Smooth muscle cell (in vitro differentiated cells): ENCODE measurements at regions not wholly inside any gene's neighbourhood (a gene's known extent, or its start where the extent isn't known, plus 50 kb on each side); places are given as distances from the start of the nearest gene placed in this dataset.

Source experiments
- DNase-seq: peaks from one replicate; lab custom pipeline; 2025; ENCODE audit not compliant: unreplicated experiment; lab: John Stamatoyannopoulos, UW
- H2AFZ ChIP-seq: fragments of 200-600 bp; sonication (generic); 2 replicates; pipeline ENCODE4 v1.6.0; 2016; ENCODE audit warnings: antibody characterized with exemption, low read depth, mild to moderate bottlenecking
- H3F3A ChIP-seq: fragments of 200-600 bp; sonication (generic); 2 replicates; pipeline ENCODE4 v1.6.0; 2017; ENCODE audit warnings: antibody characterized with exemption, low read depth
- H3K27ac ChIP-seq: fragments of 200-600 bp; sonication (generic); 2 replicates; pipeline ENCODE4 v1.5.1; 2016; ENCODE audit warnings: low read depth, mild to moderate bottlenecking
- H3K27me3 ChIP-seq: fragments of 200-600 bp; sonication (generic); 2 replicates; pipeline ENCODE4 v1.6.1; 2016; ENCODE audit warnings: low read depth, mild to moderate bottlenecking
- H3K36me3 ChIP-seq: fragments of 200-600 bp; sonication (generic); 2 replicates; pipeline ENCODE4 v1.5.1; 2016; ENCODE audit warnings: low read depth
- H3K4me1 ChIP-seq: fragments of 200-600 bp; sonication (generic); 2 replicates; pipeline ENCODE4 v1.5.1; 2016; ENCODE audit warnings: low read depth
- H3K4me2 ChIP-seq: fragments of 200-600 bp; sonication (generic); 2 replicates; pipeline ENCODE4 v1.6.0; 2016; ENCODE audit warnings: mild to moderate bottlenecking
- H3K4me3 ChIP-seq: fragments of 200-600 bp; sonication (generic); 2 replicates; pipeline ENCODE4 v1.5.1; 2016; ENCODE audit warnings: mild to moderate bottlenecking
- H3K79me2 ChIP-seq: fragments of 200-600 bp; sonication (generic); 2 replicates; pipeline ENCODE4 v1.6.0; 2016; ENCODE audit warnings: low read depth, mild to moderate bottlenecking
- H3K9ac ChIP-seq: fragments of 200-600 bp; sonication (generic); 2 replicates; pipeline ENCODE4 v1.6.0; 2016; ENCODE audit warnings: low read depth
- H3K9me3 ChIP-seq: fragments of 200-600 bp; sonication (generic); replicated peaks from 2 replicates; pipeline ENCODE4 v1.5.1; 2016; ENCODE audit warnings: low read depth
- H4K20me1 ChIP-seq: fragments of 200-600 bp; sonication (generic); 2 replicates; pipeline ENCODE4 v1.6.0; 2016; ENCODE audit warnings: low read depth
- WGBS: methylation state at CpG from one replicate; pipeline ENCODE4 v1.1.7; 2016; ENCODE audit warnings: low lambda C conversion rate; 5-methylcytosine and 5-hydroxymethylcytosine counted together
- TF ChIP-seq, protein P1 (sequence below): fragments of 200-600 bp; sonication (generic); IDR thresholded peaks from 2 replicates; pipeline ENCODE4 v1.5.1; 2017; ENCODE audit warnings: borderline replicate concordance, mild to moderate bottlenecking, antibody characterized with exemption; ENCODE audit not compliant: insufficient read depth, poor library complexity, severe bottlenecking

- Histone ChIP-seq H3K36me3 (no peaks in the 10 kb centered on the region), H3F3A (peaks cover 25% of the 10 kb centered on the region), H3K27ac (no peak overlapping the region), H2AFZ (no peak overlapping the region), H3K4me1 (peaks cover 15% of the 10 kb centered on the region), H4K20me1 (no peaks in the 10 kb centered on the region), H3K79me2 (no peaks in the 10 kb centered on the region), H3K4me2 (no peak overlapping the region), H3K9me3 (peaks cover 4% of the 10 kb centered on the region), H3K27me3 (no peaks in the 10 kb centered on the region), H3K4me3 (no peak overlapping the region), H3K9ac (no peak overlapping the region)
- no peak for DNase-seq
- TF ChIP-seq, protein P1, sequence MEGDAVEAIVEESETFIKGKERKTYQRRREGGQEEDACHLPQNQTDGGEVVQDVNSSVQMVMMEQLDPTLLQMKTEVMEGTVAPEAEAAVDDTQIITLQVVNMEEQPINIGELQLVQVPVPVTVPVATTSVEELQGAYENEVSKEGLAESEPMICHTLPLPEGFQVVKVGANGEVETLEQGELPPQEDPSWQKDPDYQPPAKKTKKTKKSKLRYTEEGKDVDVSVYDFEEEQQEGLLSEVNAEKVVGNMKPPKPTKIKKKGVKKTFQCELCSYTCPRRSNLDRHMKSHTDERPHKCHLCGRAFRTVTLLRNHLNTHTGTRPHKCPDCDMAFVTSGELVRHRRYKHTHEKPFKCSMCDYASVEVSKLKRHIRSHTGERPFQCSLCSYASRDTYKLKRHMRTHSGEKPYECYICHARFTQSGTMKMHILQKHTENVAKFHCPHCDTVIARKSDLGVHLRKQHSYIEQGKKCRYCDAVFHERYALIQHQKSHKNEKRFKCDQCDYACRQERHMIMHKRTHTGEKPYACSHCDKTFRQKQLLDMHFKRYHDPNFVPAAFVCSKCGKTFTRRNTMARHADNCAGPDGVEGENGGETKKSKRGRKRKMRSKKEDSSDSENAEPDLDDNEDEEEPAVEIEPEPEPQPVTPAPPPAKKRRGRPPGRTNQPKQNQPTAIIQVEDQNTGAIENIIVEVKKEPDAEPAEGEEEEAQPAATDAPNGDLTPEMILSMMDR, result no peak
- 100% methylated on average over 2 of the region's 2 CpGs for WGBS
Measured at GRCh38 chr15:70510433-70510832, 252.9 kb downstream of the UACA start.

DNA sequence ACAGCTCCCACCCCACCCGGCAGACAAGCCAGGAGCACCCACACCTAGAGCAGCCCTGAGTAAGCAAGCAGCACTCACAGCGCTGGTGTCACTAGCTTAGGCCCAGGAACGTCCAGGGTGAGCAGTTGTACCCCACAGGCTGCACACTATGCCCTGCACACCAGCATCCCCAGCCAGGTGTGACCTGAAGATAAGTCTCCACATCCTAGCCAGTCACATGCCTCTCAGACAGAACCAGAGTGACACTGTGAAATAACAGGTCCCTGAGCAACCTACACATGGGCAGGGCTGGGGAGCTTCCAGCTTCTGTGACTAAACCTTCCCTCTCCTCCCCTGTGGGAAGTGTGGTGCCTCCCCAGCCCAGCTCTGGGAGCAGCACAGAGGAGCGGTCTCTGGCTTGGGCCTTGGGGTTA, 253.6 kb downstream of the UACA start:
- H3K79me2 ChIP-seq, result no peaks in the 10 kb centered on the region

GRCh38 chr15:70509282-70509662, 254.1 kb downstream of the UACA start:
- H2AFZ ChIP-seq, result no peak overlapping the region
- H3K4me3 ChIP-seq, result no peak overlapping the region
- H3K9ac ChIP-seq, result no peak overlapping the region
- 75% methylated on average over 2 of the region's 2 CpGs for WGBS
- H4K20me1 ChIP-seq, result no peaks in the 10 kb centered on the region
- H3K27ac ChIP-seq, result peak overlapping the region; percentile 83
- H3K27me3 ChIP-seq, result no peaks in the 10 kb centered on the region
- peaks cover 4% of the 10 kb centered on the region for H3K9me3 ChIP-seq
- peaks cover 27% of the 10 kb centered on the region for H3K4me1 ChIP-seq
- no peaks in the 10 kb centered on the region for H3K36me3 ChIP-seq
- H3F3A ChIP-seq, result peaks cover 29% of the 10 kb centered on the region
- H3K79me2 ChIP-seq, result no peaks in the 10 kb centered on the region
- TF ChIP-seq, protein P1, result no peak
- H3K4me2 ChIP-seq, result peak overlapping the region; percentile 47
- no peak for DNase-seq

More for the DNA sequence above, 253.6 kb downstream of the UACA start:
- Histone ChIP-seq H4K20me1 (no peaks in the 10 kb centered on the region), H3K9me3 (peaks cover 4% of the 10 kb centered on the region), H2AFZ (no peak overlapping the region), H3K4me2 (no peak overlapping the region), H3K27me3 (no peaks in the 10 kb centered on the region), H3K4me3 (no peak overlapping the region), H3K4me1 (peaks cover 22% of the 10 kb centered on the region), H3F3A (peaks cover 29% of the 10 kb centered on the region), H3K36me3 (no peaks in the 10 kb centered on the region), H3K27ac (peak overlapping the region; percentile 83), H3K9ac (no peak overlapping the region)
- 96% methylated on average over 4 of the region's 4 CpGs for WGBS
- DNase-seq, result no peak
- TF ChIP-seq, protein P1, result no peak

- Histone ChIP-seq H3K4me1 (peaks cover 29% of the 10 kb centered on the region), H3K27ac (peak overlapping the region; percentile 83), H2AFZ (no peak overlapping the region), H4K20me1 (no peaks in the 10 kb centered on the region), H3K9ac (peak overlapping the region; percentile 60), H3K4me3 (no peak overlapping the region), H3K4me2 (peak overlapping the region; percentile 47), H3K9me3 (peaks cover 4% of the 10 kb centered on the region), H3K36me3 (no peaks in the 10 kb centered on the region), H3K27me3 (no peaks in the 10 kb centered on the region), H3K79me2 (no peaks in the 10 kb centered on the region), H3F3A (peaks cover 29% of the 10 kb centered on the region)
- TF ChIP-seq, protein P1, result no peak
- 8% methylated on average over 5 of the region's 5 CpGs for WGBS
- peak; percentile 13 for DNase-seq
Measured at GRCh38 chr15:70508561-70509281, 254.6 kb downstream of the UACA start.
